T47D (cell line): ENCODE measurements at regions not wholly inside any gene's neighbourhood (a gene's known extent, or its start where the extent isn't known, plus 50 kb on each side); places are given as distances from the start of the nearest gene placed in this dataset.

Experiments used
- DNase-seq, 2 experiments: peaks; one replicate each; pipeline versions ENCODE4 v3.0.0 to v3.0.0-alpha.2; 2011 to 2012; ENCODE audit warnings: low read depth in 1 of 2, low spot score in 1 of 2
- JUND ChIP-seq: IDR thresholded peaks from 2 replicates; pipeline ENCODE4 v1.6.1; 2012; ENCODE audit warnings: low read depth
- in situ Hi-C: cut with HindIII; loops from 2 replicates; pipeline ENCODE4 v1.10.0; 2016; ENCODE audit warnings: low sequenced_read_pairs, low pct_unique_long_range_greater_than_20kb

GRCh38 chr3:110821586-110821985 is 250.0 kb upstream of the NECTIN3 start:
- in situ Hi-C loops, result no loop called here
- TF ChIP-seq JUND, result no peak
- no peak for DNase-seq

- no peak for DNase-seq
- TF ChIP-seq JUND, result no peak
- in situ Hi-C loops, result no loop called here
Measured at GRCh38 chr3:110822971-110823370, 248.6 kb upstream of the NECTIN3 start.

- TF ChIP-seq JUND, result no peak
- in situ Hi-C loops, result no loop called here
- DNase-seq, result no peak
Measured at GRCh38 chr3:110846971-110847370, 224.6 kb upstream of the NECTIN3 start.

- no peak for DNase-seq
- in situ Hi-C loops, result no loop called here
- no peak for TF ChIP-seq JUND
Measured at GRCh38 chr3:110849064-110849463, 222.6 kb upstream of the NECTIN3 start.

- in situ Hi-C loops, result no loop called here
Measured at GRCh38 chr3:110851736-110852135, 219.9 kb upstream of the NECTIN3 start.

GRCh38 chr3:110855207-110855606 is 216.4 kb upstream of the NECTIN3 start:
- TF ChIP-seq JUND, result no peak
- in situ Hi-C loops, result no loop called here
- no peak for DNase-seq

More at GRCh38 chr3:110851736-110852135, 219.9 kb upstream of the NECTIN3 start:
- no peak for TF ChIP-seq JUND
- no peak for DNase-seq

GRCh38 chr3:110856916-110857315 is 214.7 kb upstream of the NECTIN3 start:
- DNase-seq, result no peak
- no peak for TF ChIP-seq JUND
- in situ Hi-C loops, result no loop called here

GRCh38 chr3:110858549-110858948 is 213.1 kb upstream of the NECTIN3 start:
- no peak for DNase-seq
- in situ Hi-C loops, result no loop called here
- TF ChIP-seq JUND, result no peak

GRCh38 chr3:110859336-110859735 is 212.3 kb upstream of the NECTIN3 start:
- no peak for TF ChIP-seq JUND
- in situ Hi-C loops, result no loop called here
- no peak for DNase-seq

- no peak for DNase-seq
- TF ChIP-seq JUND, result no peak
- in situ Hi-C loops, result no loop called here
Measured at GRCh38 chr3:110859993-110860392, 211.6 kb upstream of the NECTIN3 start.

GRCh38 chr3:110865934-110866333 is 205.7 kb upstream of the NECTIN3 start:
- TF ChIP-seq JUND, result no peak
- in situ Hi-C loops, result no loop called here
- no peak for DNase-seq

GRCh38 chr3:110868106-110868505 is 203.5 kb upstream of the NECTIN3 start:
- TF ChIP-seq JUND, result no peak
- in situ Hi-C loops, result no loop called here

GRCh38 chr3:110869736-110870135 is 201.9 kb upstream of the NECTIN3 start:
- peak in 1 of 2 experiments; percentile 6 for DNase-seq
- TF ChIP-seq JUND, result no peak
- in situ Hi-C loops, result no loop called here

More at GRCh38 chr3:110868106-110868505, 203.5 kb upstream of the NECTIN3 start:
- no peak for DNase-seq

GRCh38 chr3:110871869-110872268 is 199.7 kb upstream of the NECTIN3 start:
- no peak for TF ChIP-seq JUND
- in situ Hi-C loops, result no loop called here
- no peak for DNase-seq
